SK-N-SH (cell line): ENCODE measurements at regions not wholly inside any gene's neighbourhood (a gene's known extent, or its start where the extent isn't known, plus 50 kb on each side); places are given as distances from the start of the nearest gene placed in this dataset.

Source experiments
- CTCF ChIA-PET: fragments of 300-600, 350-600 bp; formaldehyde crosslinking; extraction: SDS; loops from one replicate; lab custom pipeline; 2021; lab: Yijun Ruan, JAX
- POLR2A ChIA-PET: fragments of 350-600 bp; sonication (Branson Sonifier 250); formaldehyde crosslinking; extraction: SDS; loops from one replicate; lab custom pipeline; 2020; ENCODE audit warnings: antibody characterized with exemption, inconsistent platforms; lab: Yijun Ruan, JAX
- DNase-seq: peaks from one replicate; pipeline ENCODE4 v3.0.0; 2012
- H2AFZ ChIP-seq: fragments of 200-600 bp; sonication (generic); 2 replicates; pipeline ENCODE4 v1.8.1; 2016; ENCODE audit warnings: antibody characterized with exemption, mild to moderate bottlenecking, low read depth
- H3F3A ChIP-seq: fragments of 200-600 bp; sonication (generic); replicated peaks from 2 replicates; pipeline ENCODE3; 2016; ENCODE audit warnings: antibody characterized with exemption, mild to moderate bottlenecking; ENCODE audit not compliant: insufficient read depth
- H3K27ac ChIP-seq, 2 experiments: fragments of 200-500 bp in 1 of 2; fragments of 200-600 bp in 1 of 2; sonication (Bioruptor generic) in 1 of 2; sonication (generic), shearing (Covaris generic) in 1 of 2; 2 replicates each; pipeline versions ENCODE4 v1.5.1 to v1.6.1; 2014 to 2016; ENCODE audit warnings: low read depth in 2 of 2, inconsistent platforms in 1 of 2, low read length in 1 of 2, mild to moderate bottlenecking in 1 of 2, mixed read lengths in 1 of 2
- H3K27me3 ChIP-seq: fragments of 200-600 bp; sonication (generic), shearing (Covaris generic); 2 replicates; pipeline ENCODE4 v1.6.1; 2016; ENCODE audit warnings: mixed run types; ENCODE audit not compliant: insufficient read depth
- H3K36me3 ChIP-seq, 2 experiments: fragments of 200-500 bp in 1 of 2; fragments of 200-600 bp in 1 of 2; sonication (Bioruptor generic) in 1 of 2; sonication (generic) in 1 of 2; replicated peaks in 1 of 2; 2 replicates each; pipeline versions ENCODE3 to v1.5.1; 2014 to 2016; ENCODE audit warnings: low read length in 1 of 2, mild to moderate bottlenecking in 1 of 2; ENCODE audit not compliant: insufficient read depth in 2 of 2, control insufficient read depth in 1 of 2
- H3K4me1 ChIP-seq, 2 experiments: fragments of 200-500 bp in 1 of 2; fragments of 200-600 bp in 1 of 2; sonication (Bioruptor generic) in 1 of 2; sonication (generic), shearing (Covaris generic) in 1 of 2; 2 replicates each; pipeline versions ENCODE4 v1.5.1 to v1.6.1; 2014 to 2016; ENCODE audit warnings: low read depth in 1 of 2, low read length in 1 of 2, mixed run types in 1 of 2; ENCODE audit not compliant: insufficient read depth in 2 of 2, control insufficient read depth in 1 of 2
- H3K4me2 ChIP-seq: fragments of 200-600 bp; sonication (generic), shearing (Covaris generic); 2 replicates; pipeline ENCODE4 v1.6.1; 2017; ENCODE audit warnings: mixed run types
- H3K4me3 ChIP-seq, 2 experiments: fragments of 200-500 bp in 1 of 2; fragments of 200-600 bp in 1 of 2; sonication (Bioruptor generic) in 1 of 2; sonication (generic), shearing (Covaris generic) in 1 of 2; 2 replicates each; pipeline versions ENCODE4 v1.5.1 to v1.8.1; 2014 to 2016; ENCODE audit warnings: low read depth in 2 of 2, inconsistent platforms in 1 of 2, low read length in 1 of 2, mild to moderate bottlenecking in 1 of 2, mixed read lengths in 1 of 2, moderate library complexity in 1 of 2
- H3K79me2 ChIP-seq: fragments of 200-600 bp; sonication (generic); 2 replicates; pipeline ENCODE4 v1.8.1; 2017; ENCODE audit warnings: mild to moderate bottlenecking; ENCODE audit not compliant: insufficient read depth
- H3K9ac ChIP-seq: fragments of 200-600 bp; sonication (generic); 2 replicates; pipeline ENCODE4 v1.6.1; 2017; ENCODE audit warnings: mixed run types
- H3K9me2 ChIP-seq: fragments of 200-600 bp; sonication (generic); 2 replicates; pipeline ENCODE4 v1.6.1; 2017; ENCODE audit warnings: mixed run types
- H3K9me3 ChIP-seq: fragments of 200-600 bp; sonication (generic); 2 replicates; pipeline ENCODE4 v1.6.1; 2017; ENCODE audit warnings: mixed run types, mild to moderate bottlenecking, moderate library complexity
- H4K20me1 ChIP-seq: fragments of 200-600 bp; sonication (generic); 2 replicates; pipeline ENCODE4 v1.6.1; 2017; ENCODE audit warnings: mild to moderate bottlenecking, mixed run types; ENCODE audit not compliant: insufficient read depth
- EP300 ChIP-seq, 2 experiments: IDR thresholded peaks; 2 replicates each; pipeline versions ENCODE4 v1.4.0 to v1.6.1; 2012; ENCODE audit warnings: borderline replicate concordance in 1 of 2, low read depth in 1 of 2, low read length in 1 of 2
- FOXJ3 ChIP-seq: sonication (generic); formaldehyde crosslinking; IDR thresholded peaks from 2 replicates; pipeline ENCODE4 v1.5.1; 2020; ENCODE audit warnings: mild to moderate bottlenecking, missing genetic modification reagents
- JUND ChIP-seq: IDR thresholded peaks from 2 replicates; pipeline ENCODE4 v1.4.0; 2012
- REST ChIP-seq: IDR thresholded peaks from 2 replicates; pipeline ENCODE4 v1.6.1; 2012; ENCODE audit warnings: mild to moderate bottlenecking, low read depth, low read length, moderate library complexity
- ZBTB33 ChIP-seq: IDR thresholded peaks from 2 replicates; pipeline ENCODE4 v1.4.0; 2012; ENCODE audit warnings: low read depth, borderline replicate concordance
- WGBS: methylation state at CpG from one replicate; pipeline ENCODE4 v1.1.6; 2017; ENCODE audit warnings: low lambda C conversion rate; 5-methylcytosine and 5-hydroxymethylcytosine counted together

GRCh38 chr2:176956791-176957190 lies 255.8 kb upstream of the HNRNPA3 start:
- WGBS: 9% methylated on average over 2 of the region's 2 CpGs

More at GRCh38 chr2:176956791-176957190, 255.8 kb upstream of the HNRNPA3 start:
- Histone ChIP-seq H3K79me2 (no peaks in the 10 kb centered on the region), H3K4me3 (no peak overlapping the region), H3K27me3 (no peaks in the 10 kb centered on the region), H3K9me3 (no peaks in the 10 kb centered on the region), H3K4me1 (peaks cover 0 to 2% of the 10 kb centered on the region in 2 experiments; a peak in 2 of 4 replicates), H3K36me3 (no peaks in the 10 kb centered on the region), H4K20me1 (no peaks in the 10 kb centered on the region), H3K27ac (no peak overlapping the region), H3K9ac (no peak overlapping the region), H3K4me2 (no peak overlapping the region), H2AFZ (no peak overlapping the region), H3K9me2 (no peaks in the 10 kb centered on the region), H3F3A (no peaks in the 10 kb centered on the region)
- TF ChIP-seq REST (no peak), FOXJ3 (no peak), ZBTB33 (no peak), JUND (no peak), EP300 (IDR thresholded peaks at IDR 0.05; ENCODE audit: borderline replicate concordance in 1 of 2, low read depth in 1 of 2, low read length in 1 of 2) (no peak)
- ChIA-PET CTCF (interaction anchor here (1.5 kb wide), 1 partner anchor 139 kb away, joined by 4 read pairs; no protein-coding TSS in a partner anchor), POLR2A (no interaction called here)
- DNase-seq: no peak
